Parathyroid adenoma (tissue), 2 donors: ENCODE measurements at regions not wholly inside any gene's neighbourhood (a gene's known extent, or its start where the extent isn't known, plus 50 kb on each side); places are given as distances from the start of the nearest gene placed in this dataset.
"Not testable (repeated sequence)": the region's sequence is repeated elsewhere in the genome, so short reads cannot be mapped to it uniquely, and the experiment has no call there.

Experiments used
- H2AFZ ChIP-seq: fragments of 300-600 bp; sonication (generic); one replicate; pipeline ENCODE4 v1.7.0; 2017; ENCODE audit warnings: antibody characterized with exemption, mild to moderate bottlenecking
- H3K27ac ChIP-seq: fragments of 300-600 bp; sonication (generic); one replicate; pipeline ENCODE4 v1.7.0; 2017
- H3K27me3 ChIP-seq: fragments of 300-600 bp; sonication (generic); one replicate; pipeline ENCODE4 v1.7.0; 2017; ENCODE audit warnings: low read length; ENCODE audit not compliant: control insufficient read depth, insufficient read depth
- H3K36me3 ChIP-seq: fragments of 300-600 bp; sonication (generic); one replicate; pipeline ENCODE4 v1.7.0; 2017; ENCODE audit warnings: low read length; ENCODE audit not compliant: control insufficient read depth, insufficient read depth
- H3K4me1 ChIP-seq: fragments of 300-600 bp; sonication (generic); one replicate; pipeline ENCODE4 v1.7.0; 2017; ENCODE audit warnings: control low read depth
- H3K4me2 ChIP-seq: fragments of 300-600 bp; sonication (generic); one replicate; pipeline ENCODE4 v1.7.0; 2017; ENCODE audit warnings: low read length
- H3K4me3 ChIP-seq: fragments of 300-600 bp; sonication (generic); one replicate; pipeline ENCODE4 v1.7.0; 2017; ENCODE audit warnings: low read depth, low read length
- H3K79me2 ChIP-seq: fragments of 300-600 bp; sonication (generic); one replicate; pipeline ENCODE4 v1.7.0; 2017; ENCODE audit warnings: control low read depth
- H3K9ac ChIP-seq: fragments of 300-600 bp; sonication (generic); one replicate; pipeline ENCODE4 v1.7.0; 2017; ENCODE audit warnings: mild to moderate bottlenecking
- H3K9me3 ChIP-seq: fragments of 300-600 bp; sonication (generic); one replicate; pipeline ENCODE4 v1.7.0; 2017; ENCODE audit warnings: low read length; ENCODE audit not compliant: control insufficient read depth
- CTCF ChIP-seq: fragments of 300-600 bp; sonication (generic); IDR thresholded peaks from one replicate; pipeline ENCODE4 v1.7.0; 2017; ENCODE audit warnings: antibody characterized with exemption, mild to moderate bottlenecking
- donor health status: primary hyperparathyroidism.

GRCh38 chr20:29878281-29878741 is 1379.2 kb upstream of the DEFB115 start:
- Histone ChIP-seq H2AFZ (no peak overlapping the region), H3K4me1 (no peaks in the 10 kb centered on the region), H3K36me3 (no peaks in the 10 kb centered on the region), H3K27me3 (peaks cover 2% of the 10 kb centered on the region), H3K4me3 (no peak overlapping the region), H3K27ac (no peak overlapping the region), H3K9me3 (no peaks in the 10 kb centered on the region), H3K4me2 (no peak overlapping the region), H3K9ac (no peak overlapping the region), H3K79me2 (no peaks in the 10 kb centered on the region)
- no peak for TF ChIP-seq CTCF

GRCh38 chr20:29878777-29879442 is 1378.6 kb upstream of the DEFB115 start:
- H3K4me1 ChIP-seq = no peaks in the 10 kb centered on the region
- no peak overlapping the region for H3K4me2 ChIP-seq
- no peak overlapping the region for H3K9ac ChIP-seq
- peaks cover 2% of the 10 kb centered on the region for H3K27me3 ChIP-seq
- no peaks in the 10 kb centered on the region for H3K79me2 ChIP-seq
- no peak overlapping the region for H3K27ac ChIP-seq
- no peak overlapping the region for H2AFZ ChIP-seq
- no peak for TF ChIP-seq CTCF
- no peaks in the 10 kb centered on the region for H3K36me3 ChIP-seq
- no peaks in the 10 kb centered on the region for H3K9me3 ChIP-seq
- H3K4me3 ChIP-seq = no peak overlapping the region

GRCh38 chr20:29881107-29881506 is 1376.4 kb upstream of the DEFB115 start:
- H2AFZ ChIP-seq, H3K79me2 ChIP-seq, H3K9ac ChIP-seq, H3K4me3 ChIP-seq, H3K9me3 ChIP-seq, H3K36me3 ChIP-seq, H3K27ac ChIP-seq, H3K4me1 ChIP-seq, H3K4me2 ChIP-seq, H3K27me3 ChIP-seq: not testable (repeated sequence)

- H3K4me1 ChIP-seq, H3K36me3 ChIP-seq, H2AFZ ChIP-seq, H3K9ac ChIP-seq, H3K4me3 ChIP-seq, H3K27me3 ChIP-seq, H3K4me2 ChIP-seq, H3K79me2 ChIP-seq, H3K9me3 ChIP-seq, H3K27ac ChIP-seq: not testable (repeated sequence)
Observed at GRCh38 chr20:29883514-29884219, 1373.8 kb upstream of the DEFB115 start.

- H2AFZ ChIP-seq, H3K36me3 ChIP-seq: not testable (repeated sequence)
Observed at GRCh38 chr20:29884322-29884721, 1373.1 kb upstream of the DEFB115 start.

GRCh38 chr20:29885282-29886185 is 1371.9 kb upstream of the DEFB115 start:
- not testable (repeated sequence) for H3K4me1 ChIP-seq, H3K36me3 ChIP-seq, H3K9me3 ChIP-seq, H3K27me3 ChIP-seq, H3K27ac ChIP-seq, H3K9ac ChIP-seq, H2AFZ ChIP-seq, H3K79me2 ChIP-seq, H3K4me3 ChIP-seq, H3K4me2 ChIP-seq

More at GRCh38 chr20:29884322-29884721, 1373.1 kb upstream of the DEFB115 start:
- H3K9ac ChIP-seq, H3K9me3 ChIP-seq, H3K79me2 ChIP-seq, H3K27me3 ChIP-seq, H3K4me1 ChIP-seq, H3K27ac ChIP-seq, H3K4me2 ChIP-seq, H3K4me3 ChIP-seq: not testable (repeated sequence)

GRCh38 chr20:29891555-29891954 is 1365.9 kb upstream of the DEFB115 start:
- H3K36me3 ChIP-seq, H3K4me3 ChIP-seq, H3K4me1 ChIP-seq, H3K4me2 ChIP-seq, H3K27me3 ChIP-seq, H3K9me3 ChIP-seq, H2AFZ ChIP-seq, H3K79me2 ChIP-seq, H3K9ac ChIP-seq, H3K27ac ChIP-seq: not testable (repeated sequence)
